OCI-LY3 (cell line): ENCODE measurements at regions not wholly inside any gene's neighbourhood (a gene's known extent, or its start where the extent isn't known, plus 50 kb on each side); places are given as distances from the start of the nearest gene placed in this dataset.

Source experiments
- H2AFZ ChIP-seq: fragments of 200-600, 300-600 bp; shearing (Covaris generic); 2 replicates; pipeline ENCODE4 v1.6.0; 2014; ENCODE audit warnings: antibody characterized with exemption, low read depth, low read length
- H3K27ac ChIP-seq: fragments of 200-600, 300-600 bp; sonication (generic); 2 replicates; pipeline ENCODE4 v1.5.1; 2014; ENCODE audit warnings: mild to moderate bottlenecking, low read length, moderate library complexity, mixed read lengths
- H3K27me3 ChIP-seq: fragments of 200-600, 300-600 bp; sonication (generic); 2 replicates; pipeline ENCODE4 v1.6.1; 2014; ENCODE audit warnings: low read depth, low read length, mixed read lengths
- H3K36me3 ChIP-seq: fragments of 200-600, 300-600 bp; sonication (generic); replicated peaks from 2 replicates; pipeline ENCODE3; 2014; ENCODE audit warnings: low read depth, low read length, mixed read lengths
- H3K4me1 ChIP-seq: fragments of 300-600, 200-600 bp; sonication (generic); 2 replicates; pipeline ENCODE4 v1.6.1; 2014; ENCODE audit warnings: low read length, mixed read lengths
- H3K4me2 ChIP-seq: fragments of 200-600, 300-600 bp; sonication (generic); 2 replicates; pipeline ENCODE4 v1.6.1; 2014; ENCODE audit warnings: low read length, mixed read lengths
- H3K4me3 ChIP-seq: fragments of 300-600, 200-600 bp; sonication (generic); 2 replicates; pipeline ENCODE4 v1.5.1; 2014; ENCODE audit warnings: antibody characterized with exemption, mild to moderate bottlenecking, low read length, moderate library complexity
- H3K79me2 ChIP-seq: fragments of 300-600, 200-600 bp; shearing (Covaris generic); 2 replicates; pipeline ENCODE4 v1.6.1; 2014; ENCODE audit warnings: mild to moderate bottlenecking, low read length, mixed read lengths
- H3K9ac ChIP-seq: fragments of 300-600, 200-600 bp; shearing (Covaris generic); 2 replicates; pipeline ENCODE4 v1.6.0; 2014; ENCODE audit warnings: mild to moderate bottlenecking, low read length, moderate library complexity
- H3K9me3 ChIP-seq: fragments of 200-600, 300-600 bp; shearing (Covaris generic); 2 replicates; pipeline ENCODE4 v1.6.1; 2014; ENCODE audit warnings: low read length, mixed read lengths; ENCODE audit not compliant: insufficient read depth
- H4K20me1 ChIP-seq: fragments of 200-600, 300-600 bp; sonication (generic); 2 replicates; pipeline ENCODE4 v1.6.1; 2016; ENCODE audit warnings: low read length, mixed read lengths; ENCODE audit not compliant: insufficient read depth
- CTCF ChIP-seq: fragments of 200-600, 300-600 bp; sonication (generic); IDR thresholded peaks from 2 replicates; pipeline ENCODE4 v1.5.1; 2014; ENCODE audit warnings: antibody characterized with exemption, low read length, low read depth
- EZH2phosphoT487 ChIP-seq: fragments of 200-600 bp; shearing (Covaris generic); IDR thresholded peaks from 2 replicates; pipeline ENCODE4 v1.6.1; 2018; ENCODE audit warnings: antibody characterized with exemption, mixed run types, low read depth

GRCh38 chrX:15963858-15964257, 109.2 kb upstream of the AP1S2 start:
- Histone ChIP-seq H3K4me2 (no peak overlapping the region), H3K36me3 (no peaks in the 10 kb centered on the region), H4K20me1 (no peaks in the 10 kb centered on the region), H3K27me3 (no peaks in the 10 kb centered on the region), H3K79me2 (no peaks in the 10 kb centered on the region), H3K9me3 (no peaks in the 10 kb centered on the region), H3K9ac (no peak overlapping the region), H3K27ac (no peak overlapping the region), H3K4me3 (no peak overlapping the region), H2AFZ (no peak overlapping the region), H3K4me1 (peaks cover 5% of the 10 kb centered on the region; the same call in 1 of the 2 replicates)
- TF ChIP-seq EZH2phosphoT487 = no peak
- TF ChIP-seq CTCF = no peak

GRCh38 chrX:15960237-15960636, 105.6 kb upstream of the AP1S2 start:
- TF ChIP-seq CTCF (no peak), EZH2phosphoT487 (no peak)
- no peak overlapping the region for H2AFZ ChIP-seq
- no peaks in the 10 kb centered on the region for H3K9me3 ChIP-seq
- H3K4me3 ChIP-seq = no peak overlapping the region
- H3K79me2 ChIP-seq = no peaks in the 10 kb centered on the region
- no peak overlapping the region for H3K27ac ChIP-seq
- peaks cover 5% of the 10 kb centered on the region; the same call in 1 of the 2 replicates for H3K4me1 ChIP-seq
- H4K20me1 ChIP-seq = no peaks in the 10 kb centered on the region
- H3K36me3 ChIP-seq = no peaks in the 10 kb centered on the region
- no peak overlapping the region for H3K9ac ChIP-seq
- H3K4me2 ChIP-seq = no peak overlapping the region
- H3K27me3 ChIP-seq = no peaks in the 10 kb centered on the region

DNA sequence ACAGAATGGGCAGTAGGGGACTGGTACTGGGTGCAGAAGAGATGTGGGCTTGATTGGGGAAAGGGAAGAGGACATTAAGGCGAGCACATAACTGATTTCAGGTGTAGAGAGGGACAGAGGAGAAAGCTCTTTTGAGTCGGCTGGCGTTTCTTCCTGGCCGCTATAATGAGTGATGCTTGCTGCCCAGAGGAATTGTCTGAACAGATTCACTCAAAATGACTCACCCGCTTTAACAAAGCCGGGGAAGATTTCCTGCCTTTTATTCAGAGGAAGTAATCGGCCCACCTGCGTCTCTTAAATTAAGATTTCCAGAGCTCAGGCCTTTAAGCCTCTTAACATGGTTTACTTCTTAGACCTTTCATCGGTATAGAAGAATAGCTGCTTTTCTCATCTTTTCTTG, 102.1 kb upstream of the AP1S2 start:
- Histone ChIP-seq H3K4me3 (no peak overlapping the region), H3K36me3 (no peaks in the 10 kb centered on the region), H3K27me3 (no peaks in the 10 kb centered on the region), H3K9me3 (no peaks in the 10 kb centered on the region), H3K9ac (no peak overlapping the region), H3K4me1 (no peaks in the 10 kb centered on the region), H2AFZ (no peak overlapping the region), H3K27ac (no peak overlapping the region), H4K20me1 (no peaks in the 10 kb centered on the region), H3K79me2 (no peaks in the 10 kb centered on the region), H3K4me2 (no peak overlapping the region)
- TF ChIP-seq CTCF (no peak), EZH2phosphoT487 (no peak)

GRCh38 chrX:15953801-15954200, 99.2 kb upstream of the AP1S2 start:
- Histone ChIP-seq H3K9ac (no peak overlapping the region), H2AFZ (no peak overlapping the region), H3K4me1 (no peaks in the 10 kb centered on the region), H3K27me3 (no peaks in the 10 kb centered on the region), H3K9me3 (no peaks in the 10 kb centered on the region), H3K36me3 (no peaks in the 10 kb centered on the region), H3K27ac (no peak overlapping the region), H4K20me1 (no peaks in the 10 kb centered on the region), H3K4me2 (no peak overlapping the region), H3K4me3 (no peak overlapping the region), H3K79me2 (no peaks in the 10 kb centered on the region)
- TF ChIP-seq EZH2phosphoT487 (no peak), CTCF (no peak)
